Ovary (tissue), 3 donors: ENCODE measurements at regions not wholly inside any gene's neighbourhood (a gene's known extent, or its start where the extent isn't known, plus 50 kb on each side); places are given as distances from the start of the nearest gene placed in this dataset.

Source experiments
- CTCF ChIP-seq, 3 donors: fragments of 450-650 bp in 2 of 3; fragments of 200-600 bp in 1 of 3; IDR thresholded peaks; one replicate each; pipeline versions ENCODE4 v1.5.1 to v1.8.0; 2016 to 2022; ENCODE audit warnings: antibody characterized with exemption in 3 of 3, mild to moderate bottlenecking in 1 of 3
- EP300 ChIP-seq: sonication (generic); formaldehyde crosslinking; IDR thresholded peaks from one replicate; pipeline ENCODE4 v1.6.1; 2017; ENCODE audit warnings: antibody characterized with exemption
- donor health status: DM: no; HTN: no; CAD: no.

GRCh38 chr1:196090226-196090625 is 518.0 kb downstream of the KCNT2 start:
- TF ChIP-seq EP300 (no peak), CTCF (IDR thresholded peaks at IDR 0.05) (no peak)
